Panc1 (cell line): ENCODE measurements at regions not wholly inside any gene's neighbourhood (a gene's known extent, or its start where the extent isn't known, plus 50 kb on each side); places are given as distances from the start of the nearest gene placed in this dataset.

Source experiments
- ATAC-seq: fragments of 200-7000 bp; cut with Tn5 transposase; 2 replicates; pipeline ENCODE4 v1.9.1; 2020; ENCODE audit warnings: mild to moderate bottlenecking, moderate library complexity
- BruUV-seq: library from RNA; stranded (reverse); fragments of 400-500 nt; replicated peaks from 2 replicates; lab custom pipeline; 2021; lab: Mats Ljungman, UMichigan
- CTCF ChIA-PET: fragments of 300-600 bp; sonication (Branson Sonifier 250); formaldehyde crosslinking; loops from one replicate; lab custom pipeline; 2022; ENCODE audit warnings: antibody characterized with exemption; lab: Charles Lee
- POLR2A ChIA-PET: fragments of 300-600 bp; sonication (Branson Sonifier 250); formaldehyde crosslinking; loops from one replicate; lab custom pipeline; 2022; ENCODE audit warnings: antibody characterized with exemption; lab: Charles Lee
- DNase-seq: peaks from one replicate; pipeline ENCODE4 v3.0.0-alpha.2; 2010; ENCODE audit warnings: low read depth, low spot score
- H3K27ac ChIP-seq: 2 replicates; pipeline ENCODE4 v1.5.1; 2011; ENCODE audit warnings: mild to moderate bottlenecking, low read length, inconsistent platforms
- H3K27me3 ChIP-seq: fragments of 200-500 bp; sonication (Bioruptor generic); 2 replicates; pipeline ENCODE4 v1.6.0; 2014; ENCODE audit warnings: low read length, inconsistent platforms; ENCODE audit not compliant: control insufficient read depth, insufficient read depth
- H3K36me3 ChIP-seq: fragments of 200-500 bp; sonication (Bioruptor generic); 2 replicates; pipeline ENCODE4 v1.5.1; 2014; ENCODE audit warnings: inconsistent platforms, mild to moderate bottlenecking, low read length, moderate library complexity; ENCODE audit not compliant: control insufficient read depth, insufficient read depth
- H3K4me1 ChIP-seq: 2 replicates; pipeline ENCODE4 v1.5.1; 2011; ENCODE audit warnings: inconsistent platforms, mild to moderate bottlenecking, low read length, moderate library complexity; ENCODE audit not compliant: control insufficient read depth, insufficient read depth
- H3K4me3 ChIP-seq, 2 experiments: 2 replicates each; pipeline ENCODE4 v1.5.1; 2011 to 2012; ENCODE audit warnings: low read depth in 2 of 2, low read length in 2 of 2, mild to moderate bottlenecking in 2 of 2, inconsistent platforms in 1 of 2, moderate library complexity in 1 of 2
- H3K9me3 ChIP-seq: fragments of 200-500 bp; sonication (Bioruptor generic); 2 replicates; pipeline ENCODE4 v1.5.1; 2014; ENCODE audit warnings: low read depth, mild to moderate bottlenecking, inconsistent platforms, low read length, moderate library complexity; ENCODE audit not compliant: control insufficient read depth, insufficient read depth
- POLR2AphosphoS5 ChIP-seq: IDR thresholded peaks from 2 replicates; pipeline ENCODE4 v1.6.1; 2012; ENCODE audit warnings: mild to moderate bottlenecking, low read depth, low read length, moderate library complexity
- REST ChIP-seq, 2 experiments: IDR thresholded peaks; 2 replicates each; pipeline ENCODE4 v1.6.1; 2011 to 2012; ENCODE audit warnings: low read depth in 2 of 2, control low read depth in 1 of 2, low read length in 1 of 2, mild to moderate bottlenecking in 1 of 2, moderate library complexity in 1 of 2; ENCODE audit not compliant: insufficient read depth in 1 of 2
- SIN3A ChIP-seq: IDR thresholded peaks from 2 replicates; pipeline ENCODE4 v1.6.1; 2012; ENCODE audit warnings: low read depth, mild to moderate bottlenecking, low read length, moderate library complexity, borderline replicate concordance; ENCODE audit not compliant: insufficient read depth
- TCF7L2 ChIP-seq: IDR thresholded peaks from 2 replicates; pipeline ENCODE4 v1.6.1; 2011; ENCODE audit warnings: mild to moderate bottlenecking, low read depth, low read length, inconsistent platforms
- in situ Hi-C: cut with HindIII; loops from 2 replicates; pipeline ENCODE4 v1.10.0; 2016; ENCODE audit warnings: low sequenced_read_pairs, low pct_unique_long_range_greater_than_20kb
- intact Hi-C: fragments of 100-400 bp; cut with micrococcal nuclease; formaldehyde crosslinking; loops from one replicate; pipeline ENCODE4 v1.10.0; 2022; ENCODE audit not compliant: unreplicated experiment
- TF ChIP-seq, protein P1 (sequence below): fragments of 450-650 bp; IDR thresholded peaks from 2 replicates; pipeline ENCODE4 v1.5.1; 2017; ENCODE audit warnings: mild to moderate bottlenecking

GRCh38 chr6:22622813-22623212, 53.4 kb downstream of the HDGFL1 start:
- no peaks in the 10 kb centered on the region for H3K27me3 ChIP-seq
- H3K27ac ChIP-seq, result no peak overlapping the region
- POLR2A ChIA-PET, result no interaction called here
- no peak for DNase-seq
- no peak for ATAC-seq
- peaks cover 5% of the 10 kb centered on the region for H3K9me3 ChIP-seq
- H3K36me3 ChIP-seq, result no peaks in the 10 kb centered on the region
- CTCF ChIA-PET, result no interaction called here
- in situ Hi-C loops, result no loop called here
- intact Hi-C loops, result no loop called here
- no peaks in the 10 kb centered on the region for H3K4me1 ChIP-seq
- no TSS peak for BruUV-seq
- no peak for TF ChIP-seq POLR2AphosphoS5
- H3K4me3 ChIP-seq, result no peak overlapping the region

DNA sequence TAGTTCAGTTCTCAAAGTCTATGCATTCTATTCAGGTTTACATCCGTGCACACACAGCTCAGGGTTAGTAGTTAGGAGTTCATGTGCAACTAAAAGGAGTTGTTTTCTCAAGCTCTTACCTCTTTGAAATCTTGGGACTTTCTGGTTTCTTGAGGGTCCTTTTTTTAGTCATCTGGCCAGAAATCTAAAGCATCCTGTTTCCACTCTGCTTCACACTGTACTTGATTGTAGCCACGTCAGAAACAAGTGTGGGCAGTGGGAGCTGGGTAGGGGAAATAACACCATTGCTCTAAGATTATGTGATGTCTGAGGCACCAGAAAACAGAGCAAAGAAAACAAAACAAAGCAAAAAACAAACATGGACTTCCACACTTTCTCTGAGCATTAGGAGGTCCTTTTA, 58.3 kb downstream of the HDGFL1 start:
- POLR2A ChIA-PET, result no interaction called here
- BruUV-seq, result no TSS peak
- in situ Hi-C loops, result no loop called here
- Histone ChIP-seq H3K4me1 (no peaks in the 10 kb centered on the region), H3K27me3 (no peaks in the 10 kb centered on the region), H3K4me3 (no peak overlapping the region), H3K36me3 (no peaks in the 10 kb centered on the region), H3K27ac (no peak overlapping the region), H3K9me3 (no peaks in the 10 kb centered on the region)
- ATAC-seq, result no peak
- CTCF ChIA-PET, result no interaction called here
- DNase-seq, result no peak
- TF ChIP-seq REST (IDR thresholded peaks at IDR 0.05; ENCODE audit: insufficient read depth in 1 of 2, low read depth in 2 of 2, low read length in 1 of 2) (no peak), POLR2AphosphoS5 (no peak)
- intact Hi-C loops, result no loop called here

- CTCF ChIA-PET, result no interaction called here
- no peak for ATAC-seq
Measured at GRCh38 chr6:22631091-22631490, 61.7 kb downstream of the HDGFL1 start.

More at GRCh38 chr6:22631091-22631490, 61.7 kb downstream of the HDGFL1 start:
- Histone ChIP-seq H3K9me3 (no peaks in the 10 kb centered on the region), H3K36me3 (no peaks in the 10 kb centered on the region), H3K4me3 (no peak overlapping the region), H3K4me1 (no peaks in the 10 kb centered on the region), H3K27me3 (no peaks in the 10 kb centered on the region), H3K27ac (no peak overlapping the region)
- intact Hi-C loops, result no loop called here
- POLR2A ChIA-PET, result no interaction called here
- DNase-seq, result no peak
- in situ Hi-C loops, result no loop called here
- BruUV-seq, result no TSS peak
- TF ChIP-seq POLR2AphosphoS5 (no peak), SIN3A (no peak), TCF7L2 (no peak), REST (IDR thresholded peaks at IDR 0.05; ENCODE audit: insufficient read depth in 1 of 2, low read depth in 2 of 2, low read length in 1 of 2) (no peak)
- TF ChIP-seq, protein P1, sequence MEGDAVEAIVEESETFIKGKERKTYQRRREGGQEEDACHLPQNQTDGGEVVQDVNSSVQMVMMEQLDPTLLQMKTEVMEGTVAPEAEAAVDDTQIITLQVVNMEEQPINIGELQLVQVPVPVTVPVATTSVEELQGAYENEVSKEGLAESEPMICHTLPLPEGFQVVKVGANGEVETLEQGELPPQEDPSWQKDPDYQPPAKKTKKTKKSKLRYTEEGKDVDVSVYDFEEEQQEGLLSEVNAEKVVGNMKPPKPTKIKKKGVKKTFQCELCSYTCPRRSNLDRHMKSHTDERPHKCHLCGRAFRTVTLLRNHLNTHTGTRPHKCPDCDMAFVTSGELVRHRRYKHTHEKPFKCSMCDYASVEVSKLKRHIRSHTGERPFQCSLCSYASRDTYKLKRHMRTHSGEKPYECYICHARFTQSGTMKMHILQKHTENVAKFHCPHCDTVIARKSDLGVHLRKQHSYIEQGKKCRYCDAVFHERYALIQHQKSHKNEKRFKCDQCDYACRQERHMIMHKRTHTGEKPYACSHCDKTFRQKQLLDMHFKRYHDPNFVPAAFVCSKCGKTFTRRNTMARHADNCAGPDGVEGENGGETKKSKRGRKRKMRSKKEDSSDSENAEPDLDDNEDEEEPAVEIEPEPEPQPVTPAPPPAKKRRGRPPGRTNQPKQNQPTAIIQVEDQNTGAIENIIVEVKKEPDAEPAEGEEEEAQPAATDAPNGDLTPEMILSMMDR, result no peak
